Umbilical cord (tissue), 1 donor: ENCODE measurements at regions not wholly inside any gene's neighbourhood (a gene's known extent, or its start where the extent isn't known, plus 50 kb on each side); places are given as distances from the start of the nearest gene placed in this dataset.

Source experiments
- DNase-seq: peaks from one replicate; pipeline ENCODE4 v3.0.0-alpha.2; 2015; ENCODE audit warnings: low spot score

GRCh38 chr7:10677668-10678232 is 295.9 kb upstream of the PHF14 start:
- no peak for DNase-seq

- no peak for DNase-seq
Measured at GRCh38 chr7:10684606-10685005, 289.1 kb upstream of the PHF14 start.

- no peak for DNase-seq
Measured at GRCh38 chr7:10685040-10685439, 288.6 kb upstream of the PHF14 start.

GRCh38 chr7:10688544-10688943 is 285.1 kb upstream of the PHF14 start:
- DNase-seq: no peak

- no peak for DNase-seq
Measured at GRCh38 chr7:10696064-10696463, 277.6 kb upstream of the PHF14 start.

- no peak for DNase-seq
Measured at GRCh38 chr7:10703059-10703458, 270.6 kb upstream of the PHF14 start.

GRCh38 chr7:10703981-10704380 is 269.7 kb upstream of the PHF14 start:
- no peak for DNase-seq

- DNase-seq: peak; percentile 14
Measured at GRCh38 chr7:10704653-10705052, 269.0 kb upstream of the PHF14 start.

- DNase-seq: no peak
Measured at GRCh38 chr7:10706875-10707493, 266.7 kb upstream of the PHF14 start.

GRCh38 chr7:10707519-10707918 is 266.2 kb upstream of the PHF14 start:
- peak; percentile 79 for DNase-seq

GRCh38 chr7:10708447-10708846 is 265.2 kb upstream of the PHF14 start:
- peak; percentile 23 for DNase-seq

GRCh38 chr7:10718768-10719167 is 254.9 kb upstream of the PHF14 start:
- DNase-seq: no peak

- DNase-seq: no peak
Measured at GRCh38 chr7:10720042-10720441, 253.6 kb upstream of the PHF14 start.

GRCh38 chr7:10721289-10721688 is 252.4 kb upstream of the PHF14 start:
- DNase-seq: no peak

- DNase-seq: no peak
Measured at GRCh38 chr7:10723832-10724231, 249.8 kb upstream of the PHF14 start.

- no peak for DNase-seq
Measured at GRCh38 chr7:10724449-10724848, 249.2 kb upstream of the PHF14 start.

GRCh38 chr7:10727636-10728035 is 246.0 kb upstream of the PHF14 start:
- DNase-seq: no peak

- DNase-seq: no peak
Measured at GRCh38 chr7:10731253-10731773, 242.4 kb upstream of the PHF14 start.

GRCh38 chr7:10733747-10734146 is 239.9 kb upstream of the PHF14 start:
- no peak for DNase-seq

- DNase-seq: no peak
Measured at GRCh38 chr7:10734595-10734994, 239.1 kb upstream of the PHF14 start.

- DNase-seq: no peak
Measured at GRCh38 chr7:10739401-10739800, 234.3 kb upstream of the PHF14 start.

GRCh38 chr7:10740805-10741204 is 232.9 kb upstream of the PHF14 start:
- DNase-seq: no peak

GRCh38 chr7:10756981-10757380 is 216.7 kb upstream of the PHF14 start:
- no peak for DNase-seq

- no peak for DNase-seq
Measured at GRCh38 chr7:10759120-10759519, 214.6 kb upstream of the PHF14 start.
